HCEC 1CT (cell line): ENCODE measurements at regions not wholly inside any gene's neighbourhood (a gene's known extent, or its start where the extent isn't known, plus 50 kb on each side); places are given as distances from the start of the nearest gene placed in this dataset.
"Not testable (repeated sequence)": the region's sequence is repeated elsewhere in the genome, so short reads cannot be mapped to it uniquely, and the experiment has no call there.

Source experiments
- DNase-seq: peaks from one replicate; pipeline ENCODE4 v3.0.0-alpha.2; 2017

- DNase-seq = not testable (repeated sequence)
Observed at GRCh38 chr3:81812098-81812497, 50.7 kb upstream of the GBE1 start.
